Adrenal gland (tissue), 5 donors: ENCODE measurements at regions not wholly inside any gene's neighbourhood (a gene's known extent, or its start where the extent isn't known, plus 50 kb on each side); places are given as distances from the start of the nearest gene placed in this dataset.

ENCODE experiments used
- CTCF ChIP-seq, 6 experiments: fragments of 450-650 bp in 4 of 6; fragments of 200-600 bp in 2 of 6; sonication (generic) in 1 of 6; IDR thresholded peaks; 1 replicate in 5 of 6; 2 replicates in 1 of 6; pipeline versions ENCODE4 v1.5.1 to v1.8.0; 2016 to 2021; ENCODE audit warnings: antibody characterized with exemption in 6 of 6, mild to moderate bottlenecking in 2 of 6, moderate library complexity in 1 of 6
- POLR2A ChIP-seq, 2 donors: fragments of 450-650 bp; IDR thresholded peaks; one replicate each; pipeline ENCODE4 v1.6.1; 2017; ENCODE audit warnings: antibody characterized with exemption in 2 of 2, mild to moderate bottlenecking in 2 of 2, moderate library complexity in 1 of 2
- donor health status: DM: no; HTN: no; CAD: no.

GRCh38 chr11:103842795-103843194, 193.6 kb upstream of the DDI1 start:
- TF ChIP-seq CTCF (IDR thresholded peaks at IDR 0.05) (no peak), POLR2A (IDR thresholded peaks at IDR 0.05) (no peak)
